ENCODE measurements at regions not wholly inside any gene's neighbourhood (a gene's known extent, or its start where the extent isn't known, plus 50 kb on each side); places are given as distances from the start of the nearest gene placed in this dataset.

DNA sequence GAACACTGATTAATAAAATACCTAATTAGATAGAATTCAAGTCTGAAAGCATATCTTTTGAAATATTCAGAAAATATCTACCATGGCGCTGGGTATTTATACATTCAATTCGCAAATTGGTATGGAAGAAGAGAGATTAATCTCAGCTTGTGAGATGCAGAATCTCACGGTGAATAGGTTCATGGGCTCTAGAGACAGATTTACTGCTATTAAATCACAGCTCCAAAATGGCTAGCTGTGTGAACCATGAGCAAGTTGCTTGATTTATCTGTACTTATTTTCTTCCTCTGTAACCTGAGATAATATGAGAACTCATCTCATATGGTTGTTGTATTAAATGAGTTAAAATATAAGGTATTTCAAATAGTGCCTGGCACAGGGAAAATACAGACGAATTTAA, 556.7 kb downstream of the FBXO15 start:
- peaks cover 8% of the 10 kb centered on the region for H3K4me1 ChIP-seq (ENCODE audit: low read length)
- H3K27ac ChIP-seq (ENCODE audit: low read length): no peak overlapping the region
- no peaks in the 10 kb centered on the region for H3K36me3 ChIP-seq (replicated peaks; ENCODE audit: low read depth, low read length)
- H2AFZ ChIP-seq (ENCODE audit: low read depth, low read length): no peak overlapping the region
- H3K4me3 ChIP-seq (ENCODE audit: low read length): no peak overlapping the region
- H3K4me2 ChIP-seq (ENCODE audit: low read length): no peak overlapping the region
- no peaks in the 10 kb centered on the region for H3K79me2 ChIP-seq (ENCODE audit: low read length)
- no peaks in the 10 kb centered on the region for H3K9me3 ChIP-seq (ENCODE audit: insufficient read depth, low read length)
- TF ChIP-seq EZH2phosphoT487 (IDR thresholded peaks at IDR 0.05; ENCODE audit: low read depth): no peak
- TF ChIP-seq, protein P1, sequence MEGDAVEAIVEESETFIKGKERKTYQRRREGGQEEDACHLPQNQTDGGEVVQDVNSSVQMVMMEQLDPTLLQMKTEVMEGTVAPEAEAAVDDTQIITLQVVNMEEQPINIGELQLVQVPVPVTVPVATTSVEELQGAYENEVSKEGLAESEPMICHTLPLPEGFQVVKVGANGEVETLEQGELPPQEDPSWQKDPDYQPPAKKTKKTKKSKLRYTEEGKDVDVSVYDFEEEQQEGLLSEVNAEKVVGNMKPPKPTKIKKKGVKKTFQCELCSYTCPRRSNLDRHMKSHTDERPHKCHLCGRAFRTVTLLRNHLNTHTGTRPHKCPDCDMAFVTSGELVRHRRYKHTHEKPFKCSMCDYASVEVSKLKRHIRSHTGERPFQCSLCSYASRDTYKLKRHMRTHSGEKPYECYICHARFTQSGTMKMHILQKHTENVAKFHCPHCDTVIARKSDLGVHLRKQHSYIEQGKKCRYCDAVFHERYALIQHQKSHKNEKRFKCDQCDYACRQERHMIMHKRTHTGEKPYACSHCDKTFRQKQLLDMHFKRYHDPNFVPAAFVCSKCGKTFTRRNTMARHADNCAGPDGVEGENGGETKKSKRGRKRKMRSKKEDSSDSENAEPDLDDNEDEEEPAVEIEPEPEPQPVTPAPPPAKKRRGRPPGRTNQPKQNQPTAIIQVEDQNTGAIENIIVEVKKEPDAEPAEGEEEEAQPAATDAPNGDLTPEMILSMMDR (IDR thresholded peaks at IDR 0.05; ENCODE audit: low read depth, low read length): no peak
- H4K20me1 ChIP-seq (ENCODE audit: insufficient read depth, low read length): no peaks in the 10 kb centered on the region
- no peak overlapping the region for H3K9ac ChIP-seq (ENCODE audit: low read length)
- no peaks in the 10 kb centered on the region for H3K27me3 ChIP-seq (ENCODE audit: low read depth, low read length)

- no peak for TF ChIP-seq EZH2phosphoT487 (IDR thresholded peaks at IDR 0.05; ENCODE audit: low read depth)
- TF ChIP-seq, protein P1 (IDR thresholded peaks at IDR 0.05; ENCODE audit: low read depth, low read length): no peak
- H3K36me3 ChIP-seq (replicated peaks; ENCODE audit: low read depth, low read length): no peaks in the 10 kb centered on the region
- H3K4me2 ChIP-seq (ENCODE audit: low read length): no peak overlapping the region
- no peak overlapping the region for H3K9ac ChIP-seq (ENCODE audit: low read length)
- no peaks in the 10 kb centered on the region for H3K27me3 ChIP-seq (ENCODE audit: low read depth, low read length)
- H4K20me1 ChIP-seq (ENCODE audit: insufficient read depth, low read length): no peaks in the 10 kb centered on the region
- no peaks in the 10 kb centered on the region for H3K4me1 ChIP-seq (ENCODE audit: low read length)
- no peak overlapping the region for H3K4me3 ChIP-seq (ENCODE audit: low read length)
- H3K9me3 ChIP-seq (ENCODE audit: insufficient read depth, low read length): no peaks in the 10 kb centered on the region
- no peak overlapping the region for H3K27ac ChIP-seq (ENCODE audit: low read length)
- no peak overlapping the region for H2AFZ ChIP-seq (ENCODE audit: low read depth, low read length)
- no peaks in the 10 kb centered on the region for H3K79me2 ChIP-seq (ENCODE audit: low read length)
Observed at GRCh38 chr18:73579698-73580097, 567.9 kb downstream of the FBXO15 start.

GRCh38 chr18:73577365-73577764, 570.3 kb downstream of the FBXO15 start:
- H3K9me3 ChIP-seq (ENCODE audit: insufficient read depth, low read length): no peaks in the 10 kb centered on the region
- H3K9ac ChIP-seq (ENCODE audit: low read length): no peak overlapping the region
- H3K4me1 ChIP-seq (ENCODE audit: low read length): no peaks in the 10 kb centered on the region
- H4K20me1 ChIP-seq (ENCODE audit: insufficient read depth, low read length): no peaks in the 10 kb centered on the region
- no peak overlapping the region for H3K27ac ChIP-seq (ENCODE audit: low read length)
- no peaks in the 10 kb centered on the region for H3K79me2 ChIP-seq (ENCODE audit: low read length)
- no peak overlapping the region for H3K4me2 ChIP-seq (ENCODE audit: low read length)
- TF ChIP-seq, protein P1 (IDR thresholded peaks at IDR 0.05; ENCODE audit: low read depth, low read length): no peak
- no peak for TF ChIP-seq EZH2phosphoT487 (IDR thresholded peaks at IDR 0.05; ENCODE audit: low read depth)
- no peaks in the 10 kb centered on the region for H3K36me3 ChIP-seq (replicated peaks; ENCODE audit: low read depth, low read length)
- no peak overlapping the region for H3K4me3 ChIP-seq (ENCODE audit: low read length)
- H2AFZ ChIP-seq (ENCODE audit: low read depth, low read length): no peak overlapping the region
- H3K27me3 ChIP-seq (ENCODE audit: low read depth, low read length): no peaks in the 10 kb centered on the region

DNA sequence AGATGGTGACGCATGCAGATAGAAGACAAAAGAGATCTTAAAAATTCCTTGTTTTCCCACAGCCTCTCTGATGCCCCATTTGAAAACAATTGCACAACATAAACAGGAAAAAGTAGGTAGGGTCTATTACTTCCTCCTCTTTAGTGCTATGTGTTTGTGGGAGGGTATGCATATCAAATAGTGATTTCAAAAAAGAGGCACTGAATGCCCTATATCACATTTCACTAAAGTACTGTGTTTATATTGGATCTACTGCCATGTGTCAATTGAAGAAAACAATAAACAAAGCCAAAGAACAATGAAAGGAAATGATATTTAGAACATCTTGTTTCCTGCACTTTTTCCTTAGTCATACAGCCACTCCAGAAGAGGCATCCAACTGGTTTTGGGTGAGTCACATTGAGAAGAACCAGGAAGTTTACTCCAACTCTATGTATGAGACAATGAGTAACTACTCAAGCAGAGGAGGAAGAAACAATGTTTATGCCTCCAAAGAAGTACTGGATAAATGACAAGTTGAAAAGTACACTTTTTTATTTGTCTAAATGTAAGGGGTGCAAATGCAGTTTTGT, 583.6 kb downstream of the FBXO15 start:
- Histone ChIP-seq H3K4me2 (ENCODE audit: low read length) (no peak overlapping the region), H3K79me2 (ENCODE audit: low read length) (no peaks in the 10 kb centered on the region)

More for the DNA sequence above, 583.6 kb downstream of the FBXO15 start:
- no peaks in the 10 kb centered on the region for H3K27me3 ChIP-seq (ENCODE audit: low read depth, low read length)
- no peak overlapping the region for H3K9ac ChIP-seq (ENCODE audit: low read length)
- H3K27ac ChIP-seq (ENCODE audit: low read length): no peak overlapping the region
- no peak overlapping the region for H3K4me3 ChIP-seq (ENCODE audit: low read length)
- no peaks in the 10 kb centered on the region for H4K20me1 ChIP-seq (ENCODE audit: insufficient read depth, low read length)
- H3K36me3 ChIP-seq (replicated peaks; ENCODE audit: low read depth, low read length): no peaks in the 10 kb centered on the region
- TF ChIP-seq, protein P1 (IDR thresholded peaks at IDR 0.05; ENCODE audit: low read depth, low read length): no peak
- TF ChIP-seq EZH2phosphoT487 (IDR thresholded peaks at IDR 0.05; ENCODE audit: low read depth): no peak
- H3K4me1 ChIP-seq (ENCODE audit: low read length): no peaks in the 10 kb centered on the region
- H2AFZ ChIP-seq (ENCODE audit: low read depth, low read length): no peak overlapping the region
- no peaks in the 10 kb centered on the region for H3K9me3 ChIP-seq (ENCODE audit: insufficient read depth, low read length)

All from OCI-LY3 (cell line).